CD4-positive, alpha-beta T cell treated with Interleukin-6 for 4 hours (primary cell): ENCODE measurements at regions not wholly inside any gene's neighbourhood (a gene's known extent, or its start where the extent isn't known, plus 50 kb on each side); places are given as distances from the start of the nearest gene placed in this dataset.

Experiments used
- DNase-seq: peaks from one replicate; pipeline ENCODE4 v3.0.0-alpha.2; 2020; ENCODE audit warnings: mixed read lengths

- no peak for DNase-seq
Observed at GRCh38 chr18:67715567-67715966, 199.0 kb upstream of the DSEL start.

GRCh38 chr18:67710639-67711038 lies 194.1 kb upstream of the DSEL start:
- no peak for DNase-seq

GRCh38 chr18:67705748-67706147 lies 189.2 kb upstream of the DSEL start:
- no peak for DNase-seq

- DNase-seq: no peak
Observed at GRCh38 chr18:67695684-67696083, 179.2 kb upstream of the DSEL start.

- DNase-seq: no peak
Observed at GRCh38 chr18:67694787-67695186, 178.3 kb upstream of the DSEL start.

DNA sequence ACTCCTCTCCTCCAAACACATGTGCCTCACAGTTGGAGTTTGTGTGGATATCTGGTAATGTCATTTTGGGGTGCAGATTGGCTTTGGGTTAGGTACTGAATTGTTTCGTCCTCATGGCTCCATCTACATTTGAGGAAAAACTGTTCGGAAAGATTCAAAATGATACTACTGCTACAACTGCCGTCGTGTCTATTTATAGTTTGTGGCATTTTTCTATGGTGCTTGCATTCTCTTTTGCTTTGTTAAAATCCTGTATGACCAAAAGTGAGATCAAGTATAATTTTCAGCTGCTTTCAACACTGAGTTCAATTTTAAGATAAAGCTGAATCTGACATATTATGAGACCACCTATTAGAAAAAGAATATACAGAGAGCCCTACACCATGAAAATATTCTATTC lies 176.3 kb upstream of the DSEL start:
- DNase-seq: no peak

- DNase-seq: no peak
Observed at GRCh38 chr18:67682516-67682915, 166.0 kb upstream of the DSEL start.

- DNase-seq: no peak
Observed at GRCh38 chr18:67677489-67677888, 161.0 kb upstream of the DSEL start.

DNA sequence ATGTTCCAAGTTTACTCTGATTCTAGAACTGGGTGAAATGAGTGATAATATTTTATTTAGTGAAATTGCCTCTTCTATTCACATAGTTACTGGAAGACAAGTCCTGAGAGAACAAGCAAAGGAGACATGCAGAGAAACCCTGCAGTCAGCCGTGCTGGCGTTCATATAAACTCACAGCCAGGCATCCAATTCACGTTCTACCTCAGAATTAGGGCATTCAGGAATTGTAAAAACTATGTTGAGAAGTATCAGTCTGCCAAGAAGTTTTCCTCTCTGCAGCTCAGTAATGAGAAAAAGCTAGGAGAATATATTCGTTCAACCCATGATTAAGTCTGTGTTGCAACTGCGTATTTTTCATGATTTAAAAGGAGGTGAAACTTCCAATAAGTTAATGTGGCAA lies 156.2 kb upstream of the DSEL start:
- DNase-seq: no peak

GRCh38 chr18:67672155-67672554 lies 155.6 kb upstream of the DSEL start:
- DNase-seq: no peak

DNA sequence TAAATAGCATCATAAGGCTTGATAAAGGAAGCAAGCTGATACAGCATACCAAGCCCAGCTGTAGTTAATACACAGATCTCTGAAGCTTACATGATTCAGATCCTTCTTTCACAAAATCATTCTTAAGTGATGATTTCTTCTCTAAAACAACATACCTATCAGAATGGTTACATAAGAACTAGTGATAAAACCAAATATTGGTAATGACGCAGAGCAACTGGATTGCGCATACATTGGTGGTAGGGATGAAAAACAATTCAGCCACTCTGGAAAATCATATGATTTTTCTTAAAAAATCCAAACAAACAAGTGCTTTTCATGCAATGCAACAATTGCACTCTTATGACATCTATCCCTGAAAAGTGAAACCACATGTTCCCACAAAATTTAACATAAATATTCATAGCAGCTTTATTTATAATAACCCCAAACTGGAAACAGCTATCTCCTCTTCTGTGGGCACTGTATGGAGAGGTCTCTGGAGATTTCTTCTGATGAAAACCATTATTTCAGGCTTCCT lies 153.6 kb upstream of the DSEL start:
- DNase-seq: no peak

GRCh38 chr18:67665266-67665665 lies 148.7 kb upstream of the DSEL start:
- no peak for DNase-seq

- DNase-seq: no peak
Observed at GRCh38 chr18:67662996-67663395, 146.5 kb upstream of the DSEL start.

GRCh38 chr18:67661555-67661954 lies 145.0 kb upstream of the DSEL start:
- no peak for DNase-seq

GRCh38 chr18:67654101-67654500 lies 137.6 kb upstream of the DSEL start:
- no peak for DNase-seq

GRCh38 chr18:67652288-67652687 lies 135.8 kb upstream of the DSEL start:
- no peak for DNase-seq

DNA sequence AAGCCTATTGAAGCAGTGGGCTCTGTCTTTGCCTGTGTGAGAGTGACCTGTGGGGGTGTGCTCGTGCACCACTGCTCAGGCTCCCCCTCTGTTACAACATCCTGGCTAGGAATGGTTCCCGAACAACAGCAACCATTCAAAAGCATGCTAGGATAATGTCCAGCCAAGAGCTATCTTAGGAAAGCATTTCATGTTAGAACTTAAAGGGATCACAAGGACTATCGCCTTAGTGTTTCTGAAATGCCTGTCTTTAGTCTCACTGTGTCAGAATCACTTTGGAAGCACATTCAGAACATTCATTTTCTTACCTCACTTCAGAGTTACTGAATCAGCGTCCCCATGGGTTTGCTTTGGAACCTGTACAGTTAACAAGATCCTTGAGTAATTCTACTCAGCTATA lies 134.9 kb upstream of the DSEL start:
- no peak for DNase-seq

- no peak for DNase-seq
Observed at GRCh38 chr18:67650686-67651385, 134.3 kb upstream of the DSEL start.

DNA sequence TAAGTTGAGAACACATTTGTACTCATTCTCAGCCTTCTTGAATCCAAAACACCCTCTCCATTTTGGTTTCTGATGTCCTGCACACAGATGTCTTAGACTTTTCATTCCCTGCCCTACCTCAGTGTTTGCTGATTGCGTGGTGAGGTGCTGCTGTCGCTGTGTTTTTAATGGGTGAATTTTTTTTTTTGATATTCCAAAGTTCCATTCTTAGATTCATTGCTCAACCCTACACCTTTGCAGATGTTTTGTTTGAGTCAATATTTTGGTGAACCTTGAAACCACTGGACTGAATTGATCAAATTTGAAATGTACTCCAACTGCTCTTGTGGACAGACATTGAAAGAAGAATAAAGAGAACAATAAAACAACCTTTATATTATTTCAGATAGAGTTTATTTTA lies 130.4 kb upstream of the DSEL start:
- no peak for DNase-seq

- DNase-seq: no peak
Observed at GRCh38 chr18:67644226-67644625, 127.7 kb upstream of the DSEL start.

- no peak for DNase-seq
Observed at GRCh38 chr18:67639872-67640271, 123.4 kb upstream of the DSEL start.

- no peak for DNase-seq
Observed at GRCh38 chr18:67636597-67637385, 120.3 kb upstream of the DSEL start.

- no peak for DNase-seq
Observed at GRCh38 chr18:67634631-67635338, 118.3 kb upstream of the DSEL start.

DNA sequence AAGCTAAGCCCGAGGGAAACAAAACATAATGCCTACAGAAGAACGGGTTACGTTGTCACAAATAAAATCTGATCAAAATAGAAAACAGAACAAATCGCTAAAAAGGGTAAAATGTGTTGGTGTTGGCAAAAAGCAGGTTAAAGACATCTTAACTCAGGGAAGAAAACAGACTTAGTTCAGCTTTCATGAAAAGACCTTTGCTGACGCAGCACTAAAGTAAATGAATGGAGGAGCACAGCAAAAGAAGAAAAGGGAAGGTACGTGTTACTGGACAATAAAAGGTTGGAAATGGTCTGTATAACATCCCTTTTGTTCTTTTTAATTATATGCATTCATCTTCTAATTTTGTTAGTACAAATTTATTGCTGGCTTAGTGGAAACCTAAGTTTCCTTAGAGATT lies 117.4 kb upstream of the DSEL start:
- no peak for DNase-seq
